RWPE1 (cell line): ENCODE measurements at regions not wholly inside any gene's neighbourhood (a gene's known extent, or its start where the extent isn't known, plus 50 kb on each side); places are given as distances from the start of the nearest gene placed in this dataset.

Source experiments
- CTCF ChIA-PET: fragments of 350-600 bp; sonication (Branson Sonifier 250); formaldehyde crosslinking; extraction: SDS; loops from one replicate; lab custom pipeline; 2021; lab: Yijun Ruan, JAX
- POLR2A ChIA-PET: fragments of 400-600 bp; formaldehyde crosslinking; extraction: SDS; loops from one replicate; lab custom pipeline; 2020; ENCODE audit warnings: antibody characterized with exemption; ENCODE audit not compliant: low non-redundant PET; lab: Yijun Ruan, JAX
- DNase-seq: peaks from one replicate; pipeline ENCODE4 v3.0.0; 2012; ENCODE audit warnings: low spot score
- H3K27ac ChIP-seq: fragments of 450-650 bp; 2 replicates; pipeline ENCODE4 v1.5.1; 2017
- TF ChIP-seq, protein P1 (sequence below): fragments of 450-650 bp; conservative IDR thresholded peaks from 2 replicates; pipeline ENCODE4 v1.5.1; 2017; ENCODE audit warnings: low read depth, mild to moderate bottlenecking

- no peak for DNase-seq
- no peak overlapping the region for H3K27ac ChIP-seq
- TF ChIP-seq, protein P1, sequence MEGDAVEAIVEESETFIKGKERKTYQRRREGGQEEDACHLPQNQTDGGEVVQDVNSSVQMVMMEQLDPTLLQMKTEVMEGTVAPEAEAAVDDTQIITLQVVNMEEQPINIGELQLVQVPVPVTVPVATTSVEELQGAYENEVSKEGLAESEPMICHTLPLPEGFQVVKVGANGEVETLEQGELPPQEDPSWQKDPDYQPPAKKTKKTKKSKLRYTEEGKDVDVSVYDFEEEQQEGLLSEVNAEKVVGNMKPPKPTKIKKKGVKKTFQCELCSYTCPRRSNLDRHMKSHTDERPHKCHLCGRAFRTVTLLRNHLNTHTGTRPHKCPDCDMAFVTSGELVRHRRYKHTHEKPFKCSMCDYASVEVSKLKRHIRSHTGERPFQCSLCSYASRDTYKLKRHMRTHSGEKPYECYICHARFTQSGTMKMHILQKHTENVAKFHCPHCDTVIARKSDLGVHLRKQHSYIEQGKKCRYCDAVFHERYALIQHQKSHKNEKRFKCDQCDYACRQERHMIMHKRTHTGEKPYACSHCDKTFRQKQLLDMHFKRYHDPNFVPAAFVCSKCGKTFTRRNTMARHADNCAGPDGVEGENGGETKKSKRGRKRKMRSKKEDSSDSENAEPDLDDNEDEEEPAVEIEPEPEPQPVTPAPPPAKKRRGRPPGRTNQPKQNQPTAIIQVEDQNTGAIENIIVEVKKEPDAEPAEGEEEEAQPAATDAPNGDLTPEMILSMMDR, result no peak
- ChIA-PET CTCF (no interaction called here), POLR2A (no interaction called here)
Measured at GRCh38 chr4:160818571-160818970, 1345.2 kb downstream of the FSTL5 start.

- DNase-seq, result no peak
- H3K27ac ChIP-seq, result no peak overlapping the region
- ChIA-PET POLR2A (no interaction called here), CTCF (interaction anchor here (0.6 kb wide), 1 partner anchor 88 kb away, joined by 5 read pairs; no protein-coding TSS in a partner anchor)
- TF ChIP-seq, protein P1, result no peak
Measured at GRCh38 chr4:160819791-160820190, 1344.0 kb downstream of the FSTL5 start.

DNA sequence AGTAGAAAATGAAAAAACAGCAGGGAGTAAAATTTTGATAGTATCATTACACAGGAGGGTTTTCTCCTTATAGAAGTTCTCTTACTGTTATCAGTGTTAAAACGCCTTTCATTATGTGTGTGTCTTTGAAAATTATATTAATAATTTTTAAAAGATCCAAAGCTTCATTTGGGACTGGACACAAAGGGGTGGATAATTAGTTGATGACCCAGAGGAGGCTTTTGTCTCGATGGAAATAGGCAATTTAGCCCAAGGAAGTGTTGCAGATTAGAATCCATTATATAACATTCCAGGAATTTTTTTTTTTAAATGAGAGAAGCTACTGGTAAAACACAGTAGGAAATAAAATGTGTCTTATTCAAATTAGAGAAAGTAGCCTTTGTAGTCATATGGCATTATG lies 1339.3 kb downstream of the FSTL5 start:
- no peak for DNase-seq
- CTCF ChIA-PET, result no interaction called here
- TF ChIP-seq, protein P1, result no peak
- H3K27ac ChIP-seq, result no peak overlapping the region
- POLR2A ChIA-PET, result no interaction called here

DNA sequence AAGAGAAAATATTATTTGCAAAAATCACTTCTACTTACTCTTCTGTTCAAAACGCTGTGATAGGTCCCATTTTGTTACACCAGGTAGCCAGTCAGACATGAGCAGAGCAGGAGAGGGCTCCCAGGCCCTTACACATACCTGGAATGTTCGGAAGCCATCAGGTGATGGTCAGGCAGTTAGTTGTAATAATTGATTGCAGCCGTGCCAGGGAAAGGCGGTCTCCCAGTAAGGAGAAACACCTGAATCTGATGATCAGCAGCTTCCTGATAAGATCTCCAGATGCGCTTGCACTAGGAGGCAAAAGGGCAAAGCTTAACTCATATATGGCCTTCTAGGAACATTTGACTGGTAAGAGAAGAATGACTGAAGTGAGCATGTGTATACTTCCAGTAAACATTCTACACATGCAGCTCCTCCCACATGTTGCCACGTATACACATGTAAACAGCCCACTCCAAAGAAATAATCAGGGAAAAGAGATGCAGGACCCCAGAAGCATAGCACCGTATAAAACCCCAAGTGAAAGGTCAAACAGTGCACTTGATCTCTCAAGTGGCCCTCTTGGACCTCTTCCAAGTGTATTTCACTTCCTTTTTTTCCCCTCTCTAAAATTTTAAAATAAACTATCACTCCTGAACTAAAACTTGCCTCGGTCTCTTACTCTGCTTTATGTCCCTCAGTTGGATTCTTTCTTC lies 1338.0 kb downstream of the FSTL5 start:
- TF ChIP-seq, protein P1, result no peak
- no peak overlapping the region for H3K27ac ChIP-seq

DNA sequence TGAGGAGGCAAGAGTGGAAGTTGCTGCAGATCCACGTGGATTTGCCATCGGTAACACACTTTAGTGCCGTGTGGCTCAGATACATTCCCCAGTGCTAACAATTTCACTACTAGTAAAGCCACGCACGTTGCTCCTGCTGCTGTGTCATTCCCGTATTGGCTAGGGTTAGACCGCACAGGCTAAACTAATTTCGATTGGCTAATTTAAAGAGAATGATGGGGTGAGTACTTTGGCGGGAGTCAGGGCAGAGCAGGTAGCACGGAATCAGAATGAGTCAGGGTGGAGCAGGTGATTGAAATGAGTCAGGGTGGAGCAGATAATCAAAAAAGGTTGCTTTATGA lies 1337.5 kb downstream of the FSTL5 start:
- TF ChIP-seq, protein P1, result no peak

More for the DNA sequence above, 1338.0 kb downstream of the FSTL5 start:
- POLR2A ChIA-PET, result no interaction called here
- no peak for DNase-seq
- CTCF ChIA-PET, result no interaction called here

GRCh38 chr4:160831165-160831922 lies 1332.5 kb downstream of the FSTL5 start:
- ChIA-PET CTCF (no interaction called here), POLR2A (no interaction called here)
- H3K27ac ChIP-seq, result no peak overlapping the region
- TF ChIP-seq, protein P1, result no peak
- DNase-seq, result no peak

More for the DNA sequence above, 1337.5 kb downstream of the FSTL5 start:
- no peak overlapping the region for H3K27ac ChIP-seq
- POLR2A ChIA-PET, result no interaction called here
- CTCF ChIA-PET, result no interaction called here
- no peak for DNase-seq
